Globus pallidus (tissue), 1 donor: ENCODE measurements at regions not wholly inside any gene's neighbourhood (a gene's known extent, or its start where the extent isn't known, plus 50 kb on each side); places are given as distances from the start of the nearest gene placed in this dataset.

ENCODE experiments used
- DNase-seq: peaks from one replicate; pipeline ENCODE4 v3.0.0-alpha.2; 2015; ENCODE audit warnings: low spot score

GRCh38 chr16:63613701-63614100, 1508.2 kb downstream of the CDH11 start:
- no peak for DNase-seq

DNA sequence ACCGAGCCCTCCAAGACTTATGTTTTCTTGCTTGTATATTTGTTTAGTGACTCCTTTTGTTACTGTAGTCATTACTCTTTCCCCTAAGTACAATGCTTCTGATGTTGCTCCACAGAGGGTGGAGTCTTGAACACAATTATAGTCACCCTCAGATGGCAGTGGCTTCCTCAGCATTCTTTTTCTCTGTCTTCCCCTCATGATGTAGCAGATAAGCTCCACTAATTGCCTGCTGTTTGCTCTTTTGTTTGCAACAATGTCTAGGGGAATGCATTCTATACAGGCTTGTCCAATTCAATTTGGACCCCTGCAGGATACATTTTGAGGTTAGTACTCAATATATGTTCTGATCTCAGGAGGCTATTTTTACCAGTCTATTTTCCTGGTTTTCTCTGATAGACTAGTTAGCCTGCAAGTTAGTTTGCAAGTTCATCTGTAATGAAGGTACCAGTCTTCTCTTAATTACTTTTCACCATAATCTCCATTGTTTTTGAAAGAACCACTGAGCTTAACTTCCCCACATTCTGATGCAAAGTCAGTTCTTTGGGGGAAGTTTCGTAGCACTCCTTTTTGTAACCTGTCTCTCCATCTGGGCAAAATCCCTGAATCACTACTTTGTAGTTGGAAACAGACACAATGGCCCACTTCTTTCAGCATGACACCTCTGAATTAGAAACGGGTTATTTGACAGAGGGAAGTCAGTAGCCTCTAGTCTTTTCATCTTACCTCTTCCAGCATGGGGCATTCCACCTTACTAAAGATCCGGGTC, 1509.2 kb downstream of the CDH11 start:
- no peak for DNase-seq

- no peak for DNase-seq
These were observed 1515.1 kb downstream of the CDH11 start for GRCh38 chr16:63606778-63607177.

DNA sequence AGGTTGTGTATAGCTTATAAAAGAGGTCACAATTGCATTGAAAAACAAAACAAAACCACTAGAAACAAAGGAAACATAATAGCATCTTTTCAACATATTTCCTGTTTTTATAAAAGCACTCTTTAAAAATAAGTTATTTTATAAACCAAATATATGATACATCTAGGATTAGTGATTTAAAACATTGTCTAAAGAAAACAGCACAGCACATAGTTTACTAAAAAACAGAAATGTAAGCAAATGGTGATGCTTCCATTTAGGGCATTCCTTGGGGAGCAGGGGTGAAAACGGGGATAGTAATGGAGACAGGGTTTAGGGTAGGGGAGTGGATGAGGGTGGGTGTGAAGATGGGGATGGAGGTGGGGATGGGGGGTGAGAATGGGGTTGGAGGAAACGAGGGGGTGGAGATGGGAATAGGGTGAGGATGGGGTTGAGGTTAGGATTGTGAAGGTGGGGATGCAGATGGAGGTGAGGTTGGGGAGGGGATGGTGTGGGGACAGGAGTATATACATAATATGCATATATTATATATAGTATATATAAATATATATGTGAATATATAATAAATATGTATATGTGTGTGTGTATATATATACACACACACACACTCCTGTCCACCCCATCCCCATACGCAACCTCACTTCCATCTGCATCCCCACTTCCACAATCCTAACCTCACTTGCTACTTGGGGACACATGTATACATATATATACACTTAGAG, 1519.5 kb downstream of the CDH11 start:
- no peak for DNase-seq

GRCh38 chr16:63596716-63597115, 1525.1 kb downstream of the CDH11 start:
- DNase-seq = peak; percentile 16

GRCh38 chr16:63592852-63593251, 1529.0 kb downstream of the CDH11 start:
- DNase-seq = no peak

- DNase-seq = no peak
These were observed 1540.3 kb downstream of the CDH11 start for GRCh38 chr16:63581570-63581969.

DNA sequence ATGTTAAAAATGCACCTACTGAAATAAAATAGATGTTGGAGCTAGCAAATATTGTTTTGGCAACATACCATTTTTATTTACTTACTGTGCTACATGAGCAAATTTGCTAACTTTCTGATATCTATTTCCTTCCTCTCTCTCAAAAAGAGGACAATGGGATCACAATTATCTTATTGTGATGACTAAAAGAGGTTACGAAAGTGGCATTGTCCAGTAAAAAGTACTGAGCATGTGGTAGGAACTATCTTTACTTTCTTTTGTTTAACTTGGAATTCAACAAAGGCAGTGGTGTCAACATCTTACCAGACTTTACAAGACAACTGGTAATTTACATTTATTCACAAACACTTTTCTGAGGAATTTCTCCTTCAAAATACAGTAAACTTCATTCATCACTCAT, 1542.6 kb upstream of the CDH8 start:
- no peak for DNase-seq

GRCh38 chr16:63577891-63578290, 1541.7 kb upstream of the CDH8 start:
- DNase-seq = no peak

DNA sequence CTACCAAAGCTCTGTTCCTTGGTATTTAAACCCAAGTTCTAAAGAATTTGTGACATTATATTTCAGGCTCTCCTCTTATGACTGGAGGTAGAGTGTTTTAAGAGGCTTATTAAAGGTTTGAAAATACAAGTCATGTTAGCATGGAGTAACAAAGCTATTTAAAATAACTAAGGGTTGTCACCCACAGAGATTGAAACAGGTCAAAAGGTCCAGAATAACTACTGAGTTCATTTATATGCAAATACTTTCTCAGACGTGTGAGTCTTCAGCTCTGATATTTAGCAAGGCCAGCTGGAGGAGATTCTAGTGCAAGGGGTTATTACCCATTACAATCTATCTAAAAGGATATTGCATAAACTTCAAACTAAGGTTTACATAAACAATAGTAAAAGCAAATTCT, 1538.8 kb upstream of the CDH8 start:
- DNase-seq = no peak

DNA sequence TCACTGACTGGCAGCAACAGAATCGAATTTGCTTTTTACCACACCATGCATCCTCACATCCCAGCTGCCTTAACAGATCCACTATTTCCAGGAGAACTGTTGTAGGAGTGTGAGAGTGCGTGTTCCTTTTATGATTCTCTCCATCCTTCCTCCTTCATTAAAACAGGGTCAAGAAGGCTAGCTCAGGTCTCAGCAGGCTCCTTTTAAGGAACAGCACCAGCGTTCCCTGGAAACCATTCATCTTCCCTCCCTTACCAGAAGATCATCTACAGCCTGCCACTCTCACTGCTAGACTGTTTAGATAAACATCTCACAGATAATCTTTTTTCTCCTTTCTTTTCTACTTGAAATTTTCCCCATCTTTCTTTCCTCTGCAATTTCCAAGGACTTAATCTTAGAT, 1531.9 kb upstream of the CDH8 start:
- no peak for DNase-seq

- no peak for DNase-seq
These were observed 1527.7 kb upstream of the CDH8 start for GRCh38 chr16:63563819-63564505.

GRCh38 chr16:63553980-63554379, 1517.7 kb upstream of the CDH8 start:
- no peak for DNase-seq

- DNase-seq = no peak
These were observed 1503.0 kb upstream of the CDH8 start for GRCh38 chr16:63539276-63539675.

DNA sequence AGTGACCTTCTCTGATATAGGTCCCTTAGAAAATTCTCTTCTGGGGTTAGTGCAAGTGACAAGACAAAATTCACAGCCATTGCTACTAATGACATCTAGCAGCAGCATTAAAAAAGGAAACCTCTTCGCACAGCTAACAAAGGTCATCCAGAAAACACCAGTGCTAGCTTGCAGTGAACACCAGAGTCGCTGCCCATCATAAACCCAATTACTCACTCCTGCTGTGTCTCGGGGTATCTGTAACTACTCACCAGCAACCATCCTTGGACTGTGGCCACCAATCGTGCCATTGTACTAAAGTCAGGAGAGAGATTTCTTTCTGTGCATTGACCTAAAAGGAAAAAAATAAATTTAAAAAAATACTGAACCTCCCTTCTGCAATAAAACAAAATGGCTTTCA, 1494.7 kb upstream of the CDH8 start:
- no peak for DNase-seq

DNA sequence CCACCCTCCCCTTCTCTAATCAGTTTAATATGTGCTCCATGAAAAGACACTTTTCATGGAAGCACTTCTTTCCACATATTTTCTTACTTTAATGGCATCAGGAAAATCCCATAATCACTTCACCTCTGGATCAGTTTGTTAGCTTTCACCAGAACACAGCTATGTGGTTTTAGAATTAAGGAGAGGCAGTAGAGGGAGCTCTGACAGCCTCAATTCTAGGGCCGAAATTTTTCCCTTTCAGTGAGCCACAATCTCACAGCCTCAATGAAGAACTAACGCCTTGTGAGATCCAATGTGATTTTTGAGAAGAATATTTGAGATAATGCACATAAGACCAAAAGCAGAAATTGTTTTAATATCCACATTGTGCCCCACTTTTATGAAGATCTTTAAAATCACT, 1494.0 kb upstream of the CDH8 start:
- DNase-seq = peak; percentile 3

DNA sequence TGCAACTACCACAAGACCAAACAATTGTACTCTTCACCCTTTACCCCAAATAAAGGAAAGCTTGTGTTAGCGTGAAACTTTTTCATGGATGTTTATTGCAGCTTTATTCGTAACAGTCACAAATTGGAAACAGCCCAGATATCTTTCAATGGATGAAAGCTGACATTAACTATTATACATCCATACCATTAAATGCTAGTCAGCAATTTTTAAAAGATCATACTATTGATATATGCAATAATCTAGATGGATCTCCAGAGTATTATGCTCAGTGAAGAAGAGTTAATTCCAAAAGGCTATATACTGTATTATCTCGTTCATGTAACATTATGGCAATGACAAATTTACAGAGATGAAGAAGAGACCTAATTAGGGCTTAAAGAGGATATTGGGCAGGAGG, 1491.2 kb upstream of the CDH8 start:
- no peak for DNase-seq

GRCh38 chr16:63516394-63516793, 1480.2 kb upstream of the CDH8 start:
- no peak for DNase-seq

GRCh38 chr16:63512910-63513309, 1476.7 kb upstream of the CDH8 start:
- no peak for DNase-seq

- DNase-seq = no peak
These were observed 1461.2 kb upstream of the CDH8 start for GRCh38 chr16:63497408-63497807.

DNA sequence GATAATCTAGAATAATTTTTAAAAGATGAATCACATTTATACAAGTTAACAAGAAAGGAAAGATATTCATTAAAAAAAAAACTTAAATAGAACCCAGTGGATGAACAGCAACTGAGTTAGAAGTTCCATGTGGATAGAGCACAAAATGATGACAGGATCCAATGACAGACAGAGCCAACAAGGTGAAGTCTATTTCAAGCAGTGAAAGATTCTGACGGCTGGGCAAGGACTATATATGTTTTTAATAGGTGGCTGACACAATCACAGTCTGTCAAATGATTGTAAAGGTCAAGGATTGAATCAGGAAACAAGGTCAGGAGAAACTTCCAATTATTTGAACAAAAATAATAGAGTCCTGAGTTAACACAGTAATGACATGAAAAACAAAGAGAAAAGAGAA, 1460.0 kb upstream of the CDH8 start:
- DNase-seq = no peak

- no peak for DNase-seq
These were observed 1452.7 kb upstream of the CDH8 start for GRCh38 chr16:63488955-63489354.

- DNase-seq = no peak
These were observed 1444.8 kb upstream of the CDH8 start for GRCh38 chr16:63481060-63481459.
